ENCODE measurements at regions not wholly inside any gene's neighbourhood (a gene's known extent, or its start where the extent isn't known, plus 50 kb on each side); places are given as distances from the start of the nearest gene placed in this dataset.

GRCh38 chr15:20356911-20357480 lies 184.6 kb downstream of the GOLGA6L6 start:
- Histone ChIP-seq H3K4me1 (ENCODE audit: control insufficient read depth, insufficient read depth, low read length) (no peaks in the 10 kb centered on the region), H3K14ac (replicated peaks; ENCODE audit: low read depth, low read length) (no peak overlapping the region), H4K20me1 (ENCODE audit: insufficient read depth, low read length) (no peaks in the 10 kb centered on the region), H3K56ac (ENCODE audit: extremely low read depth, insufficient read depth, low read length) (no peak overlapping the region), H3K18ac (ENCODE audit: low read depth, low read length) (no peak overlapping the region), H2AK5ac (ENCODE audit: low read depth, low read length) (no peak overlapping the region), H3K9me3 (ENCODE audit: control insufficient read depth, insufficient read depth, low read length) (peaks cover 62% of the 10 kb centered on the region), H3K23ac (ENCODE audit: low read depth, low read length) (no peak overlapping the region), H4K8ac (ENCODE audit: low read depth in 2 of 2, low read length in 2 of 2) (no peak overlapping the region), H2BK120ac (ENCODE audit: low read depth, low read length) (no peak overlapping the region), H3K79me1 (ENCODE audit: low read depth in 1 of 2, low read length in 2 of 2) (no peaks in the 10 kb centered on the region), H3K4me2 (ENCODE audit: low read depth, low read length) (no peak overlapping the region), H2AFZ (replicated peaks; ENCODE audit: low read length, poor library complexity) (no peak overlapping the region), H3K9me1 (ENCODE audit: insufficient read depth, low read length) (no peaks in the 10 kb centered on the region), H3K27me3 (ENCODE audit: control insufficient read depth, insufficient read depth, low read length) (no peaks in the 10 kb centered on the region), H3K27ac (ENCODE audit: insufficient read depth, low read length) (no peak overlapping the region), H3K36me3 (ENCODE audit: control insufficient read depth, insufficient read depth, low read length) (no peaks in the 10 kb centered on the region), H4K5ac (ENCODE audit: low read depth, low read length) (no peak overlapping the region), H3K4me3 (ENCODE audit: insufficient read depth, low read depth, low read length) (no peak overlapping the region), H4K91ac (ENCODE audit: insufficient read depth, low read depth, low read length) (no peak overlapping the region), H2BK5ac (ENCODE audit: low read depth, low read length, poor library complexity, severe bottlenecking) (no peak overlapping the region), H2BK20ac (ENCODE audit: low read depth, low read length) (no peak overlapping the region), H3K4ac (ENCODE audit: low read depth, low read length) (no peak overlapping the region), H2AK9ac (replicated peaks; ENCODE audit: low read depth, low read length, poor library complexity) (no peak overlapping the region), H2BK15ac (ENCODE audit: low read depth, low read length) (no peak overlapping the region), H3K9ac (ENCODE audit: low read depth, low read length) (no peak overlapping the region)
- 60% methylated on average over 11 of the region's 18 CpGs; no CpG with 5 or more reads in 1 of the 2 experiments for WGBS, 2 experiments (ENCODE audit: extremely low coverage in 2 of 2, insufficient read length in 1 of 2)
- no peak for ATAC-seq (ENCODE audit: low read depth)
- BruUV-seq (replicated peaks), result no TSS peak
- DNase-seq, result no peak
- intact Hi-C loops (cut with micrococcal nuclease), result no loop called here
- in situ Hi-C loops (cut with MboI; ENCODE audit: low sequenced_read_pairs), result loop anchor here (10.0 kb wide), 1 partner anchor 152 kb away; no protein-coding TSS in a partner anchor
- ChIA-PET CTCF (no interaction called here), POLR2A (ENCODE audit: unreplicated experiment) (no interaction called here)
- dilution Hi-C loops (cut with HindIII; ENCODE audit: low sequenced_read_pairs, unreplicated experiment), result no loop called here
- TF ChIP-seq POLR2A (IDR thresholded peaks at IDR 0.05; ENCODE audit: low read depth, low read length) (no peak), CHD1 (IDR thresholded peaks at IDR 0.05; ENCODE audit: low read depth, low read length) (no peak), RFX5 (IDR thresholded peaks at IDR 0.05; ENCODE audit: low read depth, low read length) (no peak), RAD21 (IDR thresholded peaks at IDR 0.05; ENCODE audit: low read length) (no peak), NFE2L2 (IDR thresholded peaks at IDR 0.05; ENCODE audit: low read depth, low read length) (no peak), MAZ (IDR thresholded peaks at IDR 0.05; ENCODE audit: borderline replicate concordance, low read depth, low read length) (no peak), USF2 (IDR thresholded peaks at IDR 0.05; ENCODE audit: low read depth, low read length) (no peak), CTCF (conservative IDR thresholded peaks at IDR 0.05; ENCODE audit: low read depth, low read length) (no peak), MXI1 (IDR thresholded peaks at IDR 0.05; ENCODE audit: borderline replicate concordance, low read depth, low read length) (no peak), MAFK (IDR thresholded peaks at IDR 0.05; ENCODE audit: low read depth, low read length) (no peak), BHLHE40 (IDR thresholded peaks at IDR 0.05; ENCODE audit: low read depth, low read length) (no peak), CEBPB (IDR thresholded peaks at IDR 0.05; ENCODE audit: low read depth, low read length) (no peak), RCOR1 (IDR thresholded peaks at IDR 0.05; ENCODE audit: insufficient replicate concordance, low read length) (no peak), ELK1 (IDR thresholded peaks at IDR 0.05; ENCODE audit: borderline replicate concordance, low read depth, low read length) (no peak), SMC3 (IDR thresholded peaks at IDR 0.05; ENCODE audit: low read depth, low read length) (no peak), FOS (IDR thresholded peaks at IDR 0.05; ENCODE audit: low read depth, low read length) (no peak)
